ENCODE measurements at regions not wholly inside any gene's neighbourhood (a gene's known extent, or its start where the extent isn't known, plus 50 kb on each side); places are given as distances from the start of the nearest gene placed in this dataset.

GRCh38 chr9:17052626-17053025, 82.2 kb upstream of the CNTLN start:
- TF ChIP-seq, protein P1, sequence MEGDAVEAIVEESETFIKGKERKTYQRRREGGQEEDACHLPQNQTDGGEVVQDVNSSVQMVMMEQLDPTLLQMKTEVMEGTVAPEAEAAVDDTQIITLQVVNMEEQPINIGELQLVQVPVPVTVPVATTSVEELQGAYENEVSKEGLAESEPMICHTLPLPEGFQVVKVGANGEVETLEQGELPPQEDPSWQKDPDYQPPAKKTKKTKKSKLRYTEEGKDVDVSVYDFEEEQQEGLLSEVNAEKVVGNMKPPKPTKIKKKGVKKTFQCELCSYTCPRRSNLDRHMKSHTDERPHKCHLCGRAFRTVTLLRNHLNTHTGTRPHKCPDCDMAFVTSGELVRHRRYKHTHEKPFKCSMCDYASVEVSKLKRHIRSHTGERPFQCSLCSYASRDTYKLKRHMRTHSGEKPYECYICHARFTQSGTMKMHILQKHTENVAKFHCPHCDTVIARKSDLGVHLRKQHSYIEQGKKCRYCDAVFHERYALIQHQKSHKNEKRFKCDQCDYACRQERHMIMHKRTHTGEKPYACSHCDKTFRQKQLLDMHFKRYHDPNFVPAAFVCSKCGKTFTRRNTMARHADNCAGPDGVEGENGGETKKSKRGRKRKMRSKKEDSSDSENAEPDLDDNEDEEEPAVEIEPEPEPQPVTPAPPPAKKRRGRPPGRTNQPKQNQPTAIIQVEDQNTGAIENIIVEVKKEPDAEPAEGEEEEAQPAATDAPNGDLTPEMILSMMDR (IDR thresholded peaks at IDR 0.05) = no peak
- TF ChIP-seq POLR2A (IDR thresholded peaks at IDR 0.05) (no peak), POLR2AphosphoS5 (IDR thresholded peaks at IDR 0.05) (no peak)

Measured in breast epithelium (tissue), 3 donors.